SK-N-SH (cell line): ENCODE measurements at regions not wholly inside any gene's neighbourhood (a gene's known extent, or its start where the extent isn't known, plus 50 kb on each side); places are given as distances from the start of the nearest gene placed in this dataset.

ENCODE experiments used
- CTCF ChIA-PET: fragments of 300-600, 350-600 bp; formaldehyde crosslinking; extraction: SDS; loops from one replicate; lab custom pipeline; 2021; lab: Yijun Ruan, JAX
- POLR2A ChIA-PET: fragments of 350-600 bp; sonication (Branson Sonifier 250); formaldehyde crosslinking; extraction: SDS; loops from one replicate; lab custom pipeline; 2020; ENCODE audit warnings: antibody characterized with exemption, inconsistent platforms; lab: Yijun Ruan, JAX
- DNase-seq: peaks from one replicate; pipeline ENCODE4 v3.0.0; 2012
- H2AFZ ChIP-seq: fragments of 200-600 bp; sonication (generic); 2 replicates; pipeline ENCODE4 v1.8.1; 2016; ENCODE audit warnings: antibody characterized with exemption, mild to moderate bottlenecking, low read depth
- H3F3A ChIP-seq: fragments of 200-600 bp; sonication (generic); replicated peaks from 2 replicates; pipeline ENCODE3; 2016; ENCODE audit warnings: antibody characterized with exemption, mild to moderate bottlenecking; ENCODE audit not compliant: insufficient read depth
- H3K27ac ChIP-seq, 2 experiments: fragments of 200-500 bp in 1 of 2; fragments of 200-600 bp in 1 of 2; sonication (Bioruptor generic) in 1 of 2; sonication (generic), shearing (Covaris generic) in 1 of 2; 2 replicates each; pipeline versions ENCODE4 v1.5.1 to v1.6.1; 2014 to 2016; ENCODE audit warnings: low read depth in 2 of 2, inconsistent platforms in 1 of 2, low read length in 1 of 2, mild to moderate bottlenecking in 1 of 2, mixed read lengths in 1 of 2
- H3K27me3 ChIP-seq: fragments of 200-600 bp; sonication (generic), shearing (Covaris generic); 2 replicates; pipeline ENCODE4 v1.6.1; 2016; ENCODE audit warnings: mixed run types; ENCODE audit not compliant: insufficient read depth
- H3K36me3 ChIP-seq, 2 experiments: fragments of 200-500 bp in 1 of 2; fragments of 200-600 bp in 1 of 2; sonication (Bioruptor generic) in 1 of 2; sonication (generic) in 1 of 2; replicated peaks in 1 of 2; 2 replicates each; pipeline versions ENCODE3 to v1.5.1; 2014 to 2016; ENCODE audit warnings: low read length in 1 of 2, mild to moderate bottlenecking in 1 of 2; ENCODE audit not compliant: insufficient read depth in 2 of 2, control insufficient read depth in 1 of 2
- H3K4me1 ChIP-seq, 2 experiments: fragments of 200-500 bp in 1 of 2; fragments of 200-600 bp in 1 of 2; sonication (Bioruptor generic) in 1 of 2; sonication (generic), shearing (Covaris generic) in 1 of 2; 2 replicates each; pipeline versions ENCODE4 v1.5.1 to v1.6.1; 2014 to 2016; ENCODE audit warnings: low read depth in 1 of 2, low read length in 1 of 2, mixed run types in 1 of 2; ENCODE audit not compliant: insufficient read depth in 2 of 2, control insufficient read depth in 1 of 2
- H3K4me2 ChIP-seq: fragments of 200-600 bp; sonication (generic), shearing (Covaris generic); 2 replicates; pipeline ENCODE4 v1.6.1; 2017; ENCODE audit warnings: mixed run types
- H3K4me3 ChIP-seq, 2 experiments: fragments of 200-500 bp in 1 of 2; fragments of 200-600 bp in 1 of 2; sonication (Bioruptor generic) in 1 of 2; sonication (generic), shearing (Covaris generic) in 1 of 2; 2 replicates each; pipeline versions ENCODE4 v1.5.1 to v1.8.1; 2014 to 2016; ENCODE audit warnings: low read depth in 2 of 2, inconsistent platforms in 1 of 2, low read length in 1 of 2, mild to moderate bottlenecking in 1 of 2, mixed read lengths in 1 of 2, moderate library complexity in 1 of 2
- H3K79me2 ChIP-seq: fragments of 200-600 bp; sonication (generic); 2 replicates; pipeline ENCODE4 v1.8.1; 2017; ENCODE audit warnings: mild to moderate bottlenecking; ENCODE audit not compliant: insufficient read depth
- H3K9ac ChIP-seq: fragments of 200-600 bp; sonication (generic); 2 replicates; pipeline ENCODE4 v1.6.1; 2017; ENCODE audit warnings: mixed run types
- H3K9me2 ChIP-seq: fragments of 200-600 bp; sonication (generic); 2 replicates; pipeline ENCODE4 v1.6.1; 2017; ENCODE audit warnings: mixed run types
- H3K9me3 ChIP-seq: fragments of 200-600 bp; sonication (generic); 2 replicates; pipeline ENCODE4 v1.6.1; 2017; ENCODE audit warnings: mixed run types, mild to moderate bottlenecking, moderate library complexity
- H4K20me1 ChIP-seq: fragments of 200-600 bp; sonication (generic); 2 replicates; pipeline ENCODE4 v1.6.1; 2017; ENCODE audit warnings: mild to moderate bottlenecking, mixed run types; ENCODE audit not compliant: insufficient read depth
- FOXM1 ChIP-seq: IDR thresholded peaks from 2 replicates; pipeline ENCODE4 v1.4.0; 2012; ENCODE audit warnings: low read depth, mild to moderate bottlenecking
- GABPA ChIP-seq: IDR thresholded peaks from 2 replicates; pipeline ENCODE4 v1.4.0; 2012; ENCODE audit warnings: low read depth, mild to moderate bottlenecking
- GATA2 ChIP-seq: sonication (generic); formaldehyde crosslinking; IDR thresholded peaks from 2 replicates; pipeline ENCODE4 v1.5.0; 2020; ENCODE audit warnings: mild to moderate bottlenecking, missing genetic modification reagents
- JUND ChIP-seq: IDR thresholded peaks from 2 replicates; pipeline ENCODE4 v1.4.0; 2012
- MEF2A ChIP-seq: IDR thresholded peaks from 2 replicates; pipeline ENCODE4 v1.4.0; 2012; ENCODE audit warnings: low read depth, borderline replicate concordance
- MXI1 ChIP-seq: IDR thresholded peaks from 2 replicates; pipeline ENCODE4 v1.6.1; 2012; ENCODE audit warnings: mild to moderate bottlenecking, low read depth, low read length, improper control_type of control experiment
- NFIC ChIP-seq: IDR thresholded peaks from 2 replicates; pipeline ENCODE4 v1.4.0; 2012; ENCODE audit warnings: borderline replicate concordance
- RFX5 ChIP-seq: IDR thresholded peaks from 2 replicates; pipeline ENCODE4 v1.6.1; 2012; ENCODE audit warnings: mild to moderate bottlenecking, improper control_type of control experiment, low read length
- RXRA ChIP-seq: IDR thresholded peaks from 2 replicates; pipeline ENCODE4 v1.4.0; 2012; ENCODE audit warnings: low read depth, mild to moderate bottlenecking, borderline replicate concordance
- SIN3A ChIP-seq: IDR thresholded peaks from 2 replicates; pipeline ENCODE4 v1.6.1; 2012; ENCODE audit warnings: low read depth, mild to moderate bottlenecking, low read length, moderate library complexity, borderline replicate concordance
- SMC3 ChIP-seq: IDR thresholded peaks from 2 replicates; pipeline ENCODE4 v1.6.1; 2012; ENCODE audit warnings: low read depth, low read length, improper control_type of control experiment
- TCF12 ChIP-seq: IDR thresholded peaks from 2 replicates; pipeline ENCODE4 v1.4.0; 2012
- TEAD4 ChIP-seq: IDR thresholded peaks from 2 replicates; pipeline ENCODE4 v1.4.0; 2012; ENCODE audit warnings: mild to moderate bottlenecking, borderline replicate concordance; ENCODE audit not compliant: insufficient read depth
- USF1 ChIP-seq: IDR thresholded peaks from 2 replicates; pipeline ENCODE4 v1.4.0; 2012; ENCODE audit warnings: low read depth, borderline replicate concordance
- ZBTB33 ChIP-seq: IDR thresholded peaks from 2 replicates; pipeline ENCODE4 v1.4.0; 2012; ENCODE audit warnings: low read depth, borderline replicate concordance
- WGBS: methylation state at CpG from one replicate; pipeline ENCODE4 v1.1.6; 2017; ENCODE audit warnings: low lambda C conversion rate; 5-methylcytosine and 5-hydroxymethylcytosine counted together

- H3K4me3 ChIP-seq: no peak overlapping the region
- no peaks in the 10 kb centered on the region for H3K79me2 ChIP-seq
- ChIA-PET POLR2A (no interaction called here), CTCF (no interaction called here)
- no peaks in the 10 kb centered on the region for H3K27me3 ChIP-seq
- H3K27ac ChIP-seq: no peak overlapping the region
- no peak for DNase-seq
- no peaks in the 10 kb centered on the region for H3K4me1 ChIP-seq
- no peaks in the 10 kb centered on the region for H3K9me2 ChIP-seq
- H4K20me1 ChIP-seq: no peaks in the 10 kb centered on the region
- no peaks in the 10 kb centered on the region for H3F3A ChIP-seq
- H3K9ac ChIP-seq: no peak overlapping the region
- no peak overlapping the region for H2AFZ ChIP-seq
- no peak overlapping the region for H3K4me2 ChIP-seq
- 42% methylated on average over 3 of the region's 5 CpGs for WGBS
- H3K9me3 ChIP-seq: no peaks in the 10 kb centered on the region
- no peaks in the 10 kb centered on the region for H3K36me3 ChIP-seq
- TF ChIP-seq MXI1 (no peak), GABPA (no peak), SIN3A (no peak), ZBTB33 (no peak), SMC3 (no peak), RXRA (no peak), NFIC (no peak), MEF2A (no peak), USF1 (no peak), TEAD4 (no peak)
These were observed 121.8 kb downstream of the AKAP11 start for GRCh38 chr13:42393573-42394360.

GRCh38 chr13:42394361-42394708, 122.4 kb downstream of the AKAP11 start:
- no peak overlapping the region for H3K27ac ChIP-seq
- TF ChIP-seq GATA2 (no peak), FOXM1 (no peak), RFX5 (no peak), TCF12 (no peak), ZBTB33 (no peak), JUND (no peak)
- no peak overlapping the region for H3K4me3 ChIP-seq
- no peaks in the 10 kb centered on the region for H3K79me2 ChIP-seq
- H3K9ac ChIP-seq: no peak overlapping the region
- ChIA-PET POLR2A (no interaction called here), CTCF (no interaction called here)
- 36% methylated on average over 4 of the region's 4 CpGs for WGBS
- H3F3A ChIP-seq: no peaks in the 10 kb centered on the region
- H3K27me3 ChIP-seq: no peaks in the 10 kb centered on the region
- H3K4me2 ChIP-seq: no peak overlapping the region
- H4K20me1 ChIP-seq: no peaks in the 10 kb centered on the region
- DNase-seq: no peak
- no peaks in the 10 kb centered on the region for H3K9me2 ChIP-seq
- H2AFZ ChIP-seq: no peak overlapping the region
- H3K36me3 ChIP-seq: no peaks in the 10 kb centered on the region
- no peaks in the 10 kb centered on the region for H3K4me1 ChIP-seq
- no peaks in the 10 kb centered on the region for H3K9me3 ChIP-seq
